Kasumi-1 (cell line): ENCODE measurements at regions not wholly inside any gene's neighbourhood (a gene's known extent, or its start where the extent isn't known, plus 50 kb on each side); places are given as distances from the start of the nearest gene placed in this dataset.

ENCODE experiments used
- DNase-seq, 2 experiments: peaks; one replicate each; lab custom pipeline; 2025; lab: John Stamatoyannopoulos, UW

GRCh38 chr1:243916160-243916559, 66.1 kb upstream of the AKT3 start:
- no peak for DNase-seq

GRCh38 chr1:243912347-243912746, 62.3 kb upstream of the AKT3 start:
- no peak for DNase-seq

GRCh38 chr1:243910607-243911006, 60.6 kb upstream of the AKT3 start:
- DNase-seq = no peak

- DNase-seq = no peak
Measured at GRCh38 chr1:243903895-243904294, 53.9 kb upstream of the AKT3 start.

- DNase-seq = no peak
Measured at GRCh38 chr1:243903041-243903440, 53.0 kb upstream of the AKT3 start.

- DNase-seq = no peak
Measured at GRCh38 chr1:243902100-243902499, 52.1 kb upstream of the AKT3 start.
